ENCODE measurements at regions not wholly inside any gene's neighbourhood (a gene's known extent, or its start where the extent isn't known, plus 50 kb on each side); places are given as distances from the start of the nearest gene placed in this dataset.

DNA sequence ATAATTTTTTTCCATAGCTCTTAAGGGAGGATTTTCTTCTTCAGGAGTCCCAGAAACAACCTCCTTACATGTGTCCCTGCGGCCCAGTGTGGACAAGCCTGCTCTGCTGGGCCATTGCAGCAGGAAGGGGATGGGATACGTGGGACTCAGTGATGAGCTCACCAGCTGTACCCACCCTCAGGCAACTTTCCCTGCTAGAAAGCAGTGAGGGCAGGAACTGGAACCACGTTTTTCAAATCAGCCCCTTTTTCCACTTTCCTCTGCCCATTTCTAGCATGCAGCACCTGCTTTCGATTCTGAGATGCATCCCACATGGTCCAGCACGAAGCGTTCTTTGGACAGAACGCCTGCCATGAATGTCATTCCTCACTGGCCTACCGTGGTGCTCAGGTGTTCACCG lies 232.7 kb downstream of the KLF6 start:
- Mint-ChIP-seq H3K4me3 (no peak overlapping the region), H3K27me3 (peaks cover 3% of the 10 kb centered on the region), H3K9me3 (no peaks in the 10 kb centered on the region), H3K27ac (no peak overlapping the region), H3K4me1 (ENCODE audit: low read depth) (peaks cover 17% of the 10 kb centered on the region), H3K36me3 (ENCODE audit: low read depth) (no peaks in the 10 kb centered on the region)

- H3K36me3 Mint-ChIP-seq (ENCODE audit: low read depth) = no peaks in the 10 kb centered on the region
- H3K9me3 Mint-ChIP-seq = no peaks in the 10 kb centered on the region
- no peak overlapping the region for H3K4me3 Mint-ChIP-seq
- H3K4me1 Mint-ChIP-seq (ENCODE audit: low read depth) = peaks cover 17% of the 10 kb centered on the region
- H3K27ac Mint-ChIP-seq = no peak overlapping the region
- peaks cover 3% of the 10 kb centered on the region for H3K27me3 Mint-ChIP-seq
These were observed 233.2 kb downstream of the KLF6 start for GRCh38 chr10:3551761-3552160.

DNA sequence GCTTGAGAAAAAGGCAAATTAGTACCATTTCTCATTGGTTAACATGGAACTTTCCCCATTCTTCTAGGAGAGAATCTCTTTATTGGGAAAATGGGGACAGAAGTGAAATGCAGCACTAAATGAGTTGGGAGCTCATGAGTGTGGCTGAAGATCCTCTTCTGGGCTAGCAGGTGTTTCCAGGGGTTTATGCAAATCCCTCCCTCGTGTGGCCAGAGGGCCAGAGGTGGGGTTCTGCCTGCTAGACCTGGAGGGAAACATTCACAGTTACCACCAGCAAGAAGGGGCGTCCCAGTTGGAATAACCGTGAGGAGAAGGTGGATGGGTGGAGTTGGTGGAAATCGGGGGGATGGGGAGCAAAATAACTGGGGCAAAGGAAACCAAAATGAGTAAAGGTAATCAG lies 235.9 kb downstream of the KLF6 start:
- Mint-ChIP-seq H3K27me3 (peaks cover 3% of the 10 kb centered on the region), H3K27ac (no peak overlapping the region), H3K36me3 (ENCODE audit: low read depth) (no peaks in the 10 kb centered on the region), H3K4me3 (no peak overlapping the region), H3K9me3 (peaks cover 4% of the 10 kb centered on the region), H3K4me1 (ENCODE audit: low read depth) (peaks cover 6% of the 10 kb centered on the region)

- Mint-ChIP-seq H3K27ac (no peak overlapping the region), H3K4me1 (ENCODE audit: low read depth) (peaks cover 4% of the 10 kb centered on the region), H3K9me3 (peaks cover 4% of the 10 kb centered on the region), H3K27me3 (peaks cover 3% of the 10 kb centered on the region), H3K4me3 (no peak overlapping the region), H3K36me3 (ENCODE audit: low read depth) (no peaks in the 10 kb centered on the region)
These were observed 236.3 kb downstream of the KLF6 start for GRCh38 chr10:3548702-3549101.

- Mint-ChIP-seq H3K36me3 (ENCODE audit: low read depth) (no peaks in the 10 kb centered on the region), H3K9me3 (peaks cover 4% of the 10 kb centered on the region), H3K27ac (no peak overlapping the region), H3K4me1 (ENCODE audit: low read depth) (no peaks in the 10 kb centered on the region), H3K4me3 (no peak overlapping the region), H3K27me3 (peaks cover 3% of the 10 kb centered on the region)
These were observed 236.9 kb downstream of the KLF6 start for GRCh38 chr10:3548076-3548475.

DNA sequence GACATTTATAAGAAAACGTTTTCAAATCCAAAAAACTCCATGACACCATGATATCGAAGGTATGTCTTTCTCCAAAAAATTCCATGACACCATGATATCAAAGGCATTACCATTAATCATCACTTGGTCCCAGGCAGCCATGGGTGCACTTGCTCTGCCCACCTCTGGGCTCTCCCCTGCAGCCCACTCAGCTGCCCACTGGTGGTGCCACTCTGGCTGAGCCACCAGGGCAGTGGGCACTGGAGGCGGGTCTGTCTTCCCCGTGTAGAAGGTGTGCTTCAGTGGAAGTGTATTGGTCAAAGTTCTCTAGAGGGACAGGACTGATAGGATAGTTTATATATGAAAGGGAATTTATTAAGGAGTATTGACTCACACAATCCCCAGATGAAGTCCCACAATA lies 240.4 kb downstream of the KLF6 start:
- H3K4me1 Mint-ChIP-seq (ENCODE audit: low read depth) = no peaks in the 10 kb centered on the region
- no peak overlapping the region for H3K27ac Mint-ChIP-seq
- H3K4me3 Mint-ChIP-seq = no peak overlapping the region
- H3K9me3 Mint-ChIP-seq = peaks cover 4% of the 10 kb centered on the region
- no peaks in the 10 kb centered on the region for H3K27me3 Mint-ChIP-seq
- H3K36me3 Mint-ChIP-seq (ENCODE audit: low read depth) = no peaks in the 10 kb centered on the region

DNA sequence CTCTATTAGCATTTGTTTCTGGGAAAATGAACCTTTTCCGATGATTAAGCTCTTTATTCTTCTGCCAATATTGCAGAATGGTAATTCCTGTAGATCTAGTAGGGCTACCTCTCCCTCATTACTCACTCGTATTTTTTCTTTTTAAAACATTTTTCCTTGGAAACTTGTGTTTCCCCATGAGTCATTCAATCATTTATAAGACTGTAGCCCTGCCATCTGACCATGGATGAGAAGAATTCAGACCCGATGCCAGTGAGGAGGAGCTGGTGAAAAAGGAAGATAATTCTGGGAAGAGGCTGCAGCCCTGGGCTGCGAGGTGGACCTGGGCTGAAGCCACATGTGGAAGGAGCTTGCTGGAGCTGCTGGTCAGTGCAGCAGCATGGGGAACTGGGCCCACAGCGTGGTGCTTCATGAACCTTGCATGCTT lies 242.8 kb downstream of the KLF6 start:
- no peaks in the 10 kb centered on the region for H3K36me3 Mint-ChIP-seq (ENCODE audit: low read depth)
- no peak overlapping the region for H3K4me3 Mint-ChIP-seq
- peaks cover 4% of the 10 kb centered on the region for H3K9me3 Mint-ChIP-seq
- H3K27ac Mint-ChIP-seq = no peak overlapping the region
- peaks cover 4% of the 10 kb centered on the region for H3K4me1 Mint-ChIP-seq (ENCODE audit: low read depth)
- H3K27me3 Mint-ChIP-seq = no peaks in the 10 kb centered on the region

DNA sequence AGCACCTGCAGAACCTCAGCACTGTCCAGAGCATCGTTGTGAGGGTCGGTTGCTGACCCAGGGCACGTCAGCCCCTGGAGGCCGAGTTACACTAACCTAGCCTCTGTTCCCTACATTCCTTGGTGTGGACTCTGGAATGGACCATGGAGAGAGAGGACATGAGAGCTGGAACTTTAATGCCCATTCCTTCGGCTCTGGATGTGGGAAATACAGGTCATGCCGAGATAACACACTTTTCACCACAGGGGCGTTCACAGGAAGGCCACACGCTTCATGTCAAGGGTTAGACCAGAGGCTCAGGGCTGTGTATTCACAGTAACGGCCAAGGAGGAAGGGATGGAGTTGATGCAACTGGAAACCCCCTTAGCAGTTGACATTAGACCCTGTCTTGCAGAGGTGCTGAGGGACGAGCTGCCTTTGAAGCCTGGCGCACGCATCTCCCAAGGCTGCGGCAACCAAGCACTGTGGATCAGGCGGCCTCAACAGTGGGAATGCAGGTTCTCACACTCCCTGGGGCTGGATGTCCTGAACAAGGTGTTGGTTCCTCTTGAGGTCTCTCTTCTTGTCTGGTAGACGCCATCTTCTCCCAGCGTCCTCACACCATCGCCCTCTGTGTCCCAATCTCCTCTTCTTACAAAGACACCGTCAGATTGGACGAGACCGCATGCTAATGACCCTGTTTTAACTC lies 245.2 kb downstream of the KLF6 start:
- peaks cover 4% of the 10 kb centered on the region for H3K4me1 Mint-ChIP-seq (ENCODE audit: low read depth)
- no peak overlapping the region for H3K4me3 Mint-ChIP-seq
- H3K27ac Mint-ChIP-seq = no peak overlapping the region
- no peaks in the 10 kb centered on the region for H3K27me3 Mint-ChIP-seq
- H3K36me3 Mint-ChIP-seq (ENCODE audit: low read depth) = no peaks in the 10 kb centered on the region
- no peaks in the 10 kb centered on the region for H3K9me3 Mint-ChIP-seq

DNA sequence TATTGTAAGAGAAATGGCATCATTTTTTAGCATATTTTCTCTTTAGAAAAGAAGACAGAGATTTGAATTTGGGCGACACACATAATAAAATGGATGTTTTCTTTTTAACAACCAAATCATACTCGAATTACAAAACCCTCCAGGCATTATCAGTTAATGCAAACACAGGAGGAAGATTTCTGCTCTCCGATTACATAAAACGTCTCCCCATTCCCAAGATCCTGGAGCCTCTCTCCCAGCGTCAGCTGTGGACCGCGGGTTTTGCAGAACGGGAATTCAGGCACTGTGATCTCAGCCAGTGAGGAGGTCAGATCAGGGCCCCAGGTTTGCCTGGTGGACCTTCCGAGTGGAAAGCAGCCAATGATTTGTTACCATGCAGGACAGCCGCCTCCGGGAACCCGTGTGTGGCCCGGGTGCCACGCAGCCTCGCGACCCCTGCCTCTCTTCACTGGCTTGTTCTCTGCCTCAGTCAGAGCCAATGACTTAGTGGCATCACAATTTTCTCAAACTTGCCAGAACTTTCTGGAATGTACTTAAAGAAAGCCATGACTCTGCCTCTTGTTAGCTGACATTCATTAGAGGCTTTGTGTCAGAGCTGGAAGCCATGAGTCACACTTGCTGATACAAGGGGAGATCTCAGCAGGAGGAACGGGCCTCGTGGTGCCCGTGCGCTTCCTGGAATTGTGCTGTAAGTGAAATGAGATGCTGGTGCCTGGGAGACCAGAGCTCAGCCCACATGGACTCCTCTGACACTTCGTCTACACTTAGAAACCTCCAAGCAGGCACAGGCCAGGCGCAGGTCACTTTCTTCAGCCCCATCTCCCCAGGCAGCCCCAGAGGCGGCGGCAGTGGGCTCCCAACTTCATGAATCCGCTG lies 246.1 kb downstream of the KLF6 start:
- H3K27me3 Mint-ChIP-seq = peaks cover 2% of the 10 kb centered on the region
- H3K4me3 Mint-ChIP-seq = no peak overlapping the region
- no peaks in the 10 kb centered on the region for H3K36me3 Mint-ChIP-seq (ENCODE audit: low read depth)
- H3K27ac Mint-ChIP-seq = peak overlapping the region; percentile 55
- H3K4me1 Mint-ChIP-seq (ENCODE audit: low read depth) = peaks cover 4% of the 10 kb centered on the region
- no peaks in the 10 kb centered on the region for H3K9me3 Mint-ChIP-seq

GRCh38 chr10:3538291-3538655 lies 246.7 kb downstream of the KLF6 start:
- H3K36me3 Mint-ChIP-seq (ENCODE audit: low read depth) = no peaks in the 10 kb centered on the region
- no peak overlapping the region for H3K4me3 Mint-ChIP-seq

DNA sequence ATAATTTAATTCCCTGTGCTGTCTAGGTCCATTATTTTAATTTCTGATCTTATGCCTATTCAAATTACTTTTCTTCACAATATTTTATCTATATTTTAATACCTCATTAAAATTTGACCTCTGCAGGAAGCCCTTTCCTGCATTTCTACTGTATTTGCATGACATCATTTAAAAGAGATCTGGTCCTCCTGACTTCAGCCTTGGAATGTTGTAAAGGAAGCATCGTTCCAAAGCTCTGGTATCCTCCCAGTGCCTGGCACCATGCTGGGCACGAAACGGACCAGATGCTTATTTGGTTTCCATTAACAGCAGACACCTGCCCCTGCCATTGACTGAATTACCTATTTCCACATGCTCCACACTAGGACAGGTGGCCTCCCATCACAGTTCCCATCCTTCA lies 247.5 kb downstream of the KLF6 start:
- Mint-ChIP-seq H3K27ac (no peak overlapping the region), H3K9me3 (no peaks in the 10 kb centered on the region), H3K27me3 (peaks cover 5% of the 10 kb centered on the region), H3K4me1 (ENCODE audit: low read depth) (peaks cover 4% of the 10 kb centered on the region), H3K4me3 (no peak overlapping the region), H3K36me3 (ENCODE audit: low read depth) (no peaks in the 10 kb centered on the region)

More at GRCh38 chr10:3538291-3538655, 246.7 kb downstream of the KLF6 start:
- Mint-ChIP-seq H3K27me3 (peaks cover 5% of the 10 kb centered on the region), H3K27ac (no peak overlapping the region), H3K9me3 (no peaks in the 10 kb centered on the region), H3K4me1 (ENCODE audit: low read depth) (peaks cover 4% of the 10 kb centered on the region)

DNA sequence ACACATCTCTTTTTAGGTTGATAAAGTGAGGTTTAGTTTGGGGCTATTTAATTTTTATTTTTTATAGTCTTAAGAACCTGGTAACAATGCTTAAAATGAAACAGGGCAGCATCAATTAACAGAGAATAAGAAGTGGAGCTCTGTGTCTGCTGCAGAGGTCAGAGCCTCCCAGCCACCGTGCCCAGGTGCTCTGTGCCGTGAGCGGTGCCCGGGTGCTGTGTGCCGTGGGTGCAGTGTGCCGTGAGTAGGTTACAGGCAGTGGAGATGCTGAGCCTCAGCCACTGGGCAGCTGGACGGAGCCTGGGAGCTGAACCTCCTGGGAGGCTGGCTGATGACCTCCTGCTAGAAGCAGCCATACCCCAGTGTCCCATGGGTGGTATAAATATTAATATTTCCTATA lies 250.0 kb downstream of the KLF6 start:
- Mint-ChIP-seq H3K27me3 (peaks cover 5% of the 10 kb centered on the region), H3K4me3 (no peak overlapping the region), H3K36me3 (ENCODE audit: low read depth) (no peaks in the 10 kb centered on the region), H3K27ac (no peak overlapping the region), H3K9me3 (no peaks in the 10 kb centered on the region), H3K4me1 (ENCODE audit: low read depth) (peaks cover 4% of the 10 kb centered on the region)

- H3K27me3 Mint-ChIP-seq = peaks cover 5% of the 10 kb centered on the region
- H3K4me3 Mint-ChIP-seq = no peak overlapping the region
- no peaks in the 10 kb centered on the region for H3K9me3 Mint-ChIP-seq
- H3K27ac Mint-ChIP-seq = no peak overlapping the region
- H3K4me1 Mint-ChIP-seq (ENCODE audit: low read depth) = peaks cover 4% of the 10 kb centered on the region
- no peaks in the 10 kb centered on the region for H3K36me3 Mint-ChIP-seq (ENCODE audit: low read depth)
These were observed 250.6 kb downstream of the KLF6 start for GRCh38 chr10:3534433-3534832.

DNA sequence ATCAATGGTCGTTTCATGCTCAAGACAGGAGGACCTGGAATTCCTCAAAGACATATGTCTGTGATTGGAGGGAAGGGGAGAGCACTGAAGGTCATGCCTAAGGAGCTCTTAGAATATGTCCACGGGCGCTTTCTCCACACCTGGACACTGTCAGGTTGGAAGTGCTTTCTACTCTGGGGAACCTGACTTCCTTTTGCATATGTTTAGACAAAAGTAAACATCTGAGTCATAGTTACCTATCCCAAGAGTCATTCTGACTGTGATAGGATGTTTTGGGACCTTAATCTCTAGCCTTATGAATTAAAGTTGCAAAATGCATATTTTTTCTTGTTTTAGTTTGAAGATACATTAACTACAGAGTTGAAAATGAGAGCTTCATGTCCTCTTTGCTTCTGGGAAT lies 251.7 kb downstream of the KLF6 start:
- H3K27me3 Mint-ChIP-seq = peaks cover 5% of the 10 kb centered on the region
- no peaks in the 10 kb centered on the region for H3K4me1 Mint-ChIP-seq (ENCODE audit: low read depth)
- no peak overlapping the region for H3K4me3 Mint-ChIP-seq
- H3K27ac Mint-ChIP-seq = no peak overlapping the region
- no peaks in the 10 kb centered on the region for H3K9me3 Mint-ChIP-seq
- no peaks in the 10 kb centered on the region for H3K36me3 Mint-ChIP-seq (ENCODE audit: low read depth)

DNA sequence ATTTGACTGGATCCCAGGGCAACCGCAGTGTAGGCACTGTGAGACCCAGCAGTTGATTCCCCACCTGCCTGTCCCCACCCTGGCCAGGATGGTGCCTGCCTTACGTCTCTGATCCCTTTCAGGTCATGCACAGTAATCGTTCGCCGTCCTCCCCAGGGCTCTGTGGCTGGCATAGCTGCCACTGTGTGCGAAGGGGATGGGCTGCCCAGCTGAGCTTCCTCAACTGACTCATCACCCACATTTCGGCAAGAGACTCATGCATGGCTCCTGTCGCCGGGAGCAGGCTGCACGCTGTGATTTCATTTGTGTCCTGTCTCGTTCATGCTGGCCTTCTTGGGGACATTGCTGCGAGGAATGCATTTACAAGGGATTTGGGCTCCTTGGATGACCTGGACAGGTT lies 252.4 kb downstream of the KLF6 start:
- H3K36me3 Mint-ChIP-seq (ENCODE audit: low read depth) = no peaks in the 10 kb centered on the region
- H3K4me3 Mint-ChIP-seq = no peak overlapping the region
- no peaks in the 10 kb centered on the region for H3K4me1 Mint-ChIP-seq (ENCODE audit: low read depth)
- peaks cover 5% of the 10 kb centered on the region for H3K27me3 Mint-ChIP-seq
- H3K9me3 Mint-ChIP-seq = no peaks in the 10 kb centered on the region
- H3K27ac Mint-ChIP-seq = no peak overlapping the region

Data from stimulated activated naive CD8-positive, alpha-beta T cell treated with anti-CD3 and anti-CD28 coated beads, Interleukin-15, Interleukin-2, amounts not matched to agents 100 ng/mL and 50 ng/mL, for 24 hours (primary cell).